Hematopoietic multipotent progenitor cell treated with erythropoietin and hydrocortisone succinate and interleukin-3 and kit ligand, for 15 days (in vitro differentiated cells): ENCODE measurements at regions not wholly inside any gene's neighbourhood (a gene's known extent, or its start where the extent isn't known, plus 50 kb on each side); places are given as distances from the start of the nearest gene placed in this dataset.

Source experiments
- DNase-seq: peaks from one replicate; pipeline ENCODE4 v3.0.0-alpha.2; 2015; ENCODE audit warnings: low spot score

GRCh38 chr21:31566064-31566463 is 93.4 kb upstream of the SOD1 start:
- no peak for DNase-seq

GRCh38 chr21:31564439-31564838 is 95.1 kb upstream of the SOD1 start:
- DNase-seq, result no peak

GRCh38 chr21:31560479-31560878 is 99.0 kb upstream of the SOD1 start:
- DNase-seq, result no peak

GRCh38 chr21:31559368-31560119 is 99.9 kb upstream of the SOD1 start:
- no peak for DNase-seq

- DNase-seq, result peak; percentile 5
Observed at GRCh38 chr21:31558962-31559367, 100.5 kb upstream of the SOD1 start.

- no peak for DNase-seq
Observed at GRCh38 chr21:31558189-31558961, 101.1 kb upstream of the SOD1 start.

GRCh38 chr21:31557421-31558188 is 101.9 kb upstream of the SOD1 start:
- DNase-seq, result no peak

GRCh38 chr21:31556662-31557061 is 102.8 kb upstream of the SOD1 start:
- no peak for DNase-seq

GRCh38 chr21:31555741-31556191 is 103.7 kb upstream of the SOD1 start:
- DNase-seq, result no peak

- DNase-seq, result no peak
Observed at GRCh38 chr21:31554511-31555022, 104.9 kb upstream of the SOD1 start.

- no peak for DNase-seq
Observed at GRCh38 chr21:31553926-31554325, 105.6 kb upstream of the SOD1 start.

GRCh38 chr21:31553461-31553860 is 106.0 kb upstream of the SOD1 start:
- DNase-seq, result no peak

GRCh38 chr21:31552826-31553225 is 106.7 kb upstream of the SOD1 start:
- no peak for DNase-seq

GRCh38 chr21:31550070-31550469 is 109.4 kb upstream of the SOD1 start:
- no peak for DNase-seq

GRCh38 chr21:31548688-31549087 is 110.8 kb upstream of the SOD1 start:
- DNase-seq, result no peak

GRCh38 chr21:31546443-31547170 is 112.9 kb upstream of the SOD1 start:
- no peak for DNase-seq

- DNase-seq, result no peak
Observed at GRCh38 chr21:31545036-31545435, 114.5 kb upstream of the SOD1 start.

GRCh38 chr21:31543191-31543590 is 116.3 kb upstream of the SOD1 start:
- no peak for DNase-seq

- no peak for DNase-seq
Observed at GRCh38 chr21:31538816-31539215, 120.7 kb upstream of the SOD1 start.

GRCh38 chr21:31537872-31538576 is 121.5 kb upstream of the SOD1 start:
- no peak for DNase-seq

- DNase-seq, result no peak
Observed at GRCh38 chr21:31536138-31536537, 123.4 kb upstream of the SOD1 start.
